Left renal cortex interstitium (tissue), 4 donors: ENCODE measurements at regions not wholly inside any gene's neighbourhood (a gene's known extent, or its start where the extent isn't known, plus 50 kb on each side); places are given as distances from the start of the nearest gene placed in this dataset.
"Not testable (repeated sequence)": the region's sequence is repeated elsewhere in the genome, so short reads cannot be mapped to it uniquely, and the experiment has no call there.

Source experiments
- DNase-seq, 4 donors: peaks; one replicate each; pipeline ENCODE4 v3.0.0-alpha.2; 2013; ENCODE audit warnings: low read depth in 4 of 4, low spot score in 2 of 4, missing footprints in 1 of 4

DNA sequence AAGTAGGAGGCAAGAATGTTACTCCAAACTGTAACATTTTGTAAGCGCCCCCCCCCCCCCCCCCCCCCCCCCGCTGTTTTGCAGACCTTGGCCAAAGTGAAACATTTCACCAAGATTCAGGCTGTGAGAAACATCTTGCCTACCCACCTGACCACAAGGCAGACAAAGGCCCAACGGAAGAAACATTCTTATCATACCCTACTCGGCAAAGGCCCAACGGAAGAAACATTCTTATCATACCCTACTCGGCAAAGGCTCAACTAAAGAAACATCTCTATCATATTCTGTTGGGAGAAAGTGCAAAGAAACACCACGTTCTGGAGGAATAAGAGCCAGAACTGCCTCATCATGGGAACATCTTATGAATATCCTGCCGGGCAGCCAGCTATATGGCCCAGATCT, 117.1 kb downstream of the JRKL start:
- DNase-seq: no peak

GRCh38 chr11:96508861-96509260, 119.0 kb downstream of the JRKL start:
- DNase-seq: no peak

- no peak for DNase-seq
Measured at GRCh38 chr11:96520939-96521338, 131.1 kb downstream of the JRKL start.

- DNase-seq: peak in 1 of 4 donors; percentile 2
Measured at GRCh38 chr11:96523656-96524055, 133.8 kb downstream of the JRKL start.

DNA sequence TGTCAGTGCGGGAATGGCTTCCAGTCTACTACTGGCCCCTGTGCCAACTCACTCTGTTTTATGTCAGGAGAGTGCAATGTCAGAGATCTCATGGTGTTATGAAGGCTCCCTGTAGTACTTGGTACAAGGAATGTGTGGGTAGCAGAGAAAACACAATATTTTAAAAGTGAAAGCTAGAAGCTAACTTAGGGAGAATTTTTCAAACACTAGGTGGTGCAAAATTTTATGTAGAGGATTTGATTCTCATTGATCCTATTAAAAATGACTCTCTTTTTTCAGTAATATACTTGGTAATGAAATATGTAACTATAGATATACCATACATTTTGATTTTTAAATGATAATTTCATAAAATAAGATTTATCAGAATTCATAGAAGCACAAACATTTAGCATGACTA, 134.7 kb downstream of the JRKL start:
- no peak for DNase-seq

DNA sequence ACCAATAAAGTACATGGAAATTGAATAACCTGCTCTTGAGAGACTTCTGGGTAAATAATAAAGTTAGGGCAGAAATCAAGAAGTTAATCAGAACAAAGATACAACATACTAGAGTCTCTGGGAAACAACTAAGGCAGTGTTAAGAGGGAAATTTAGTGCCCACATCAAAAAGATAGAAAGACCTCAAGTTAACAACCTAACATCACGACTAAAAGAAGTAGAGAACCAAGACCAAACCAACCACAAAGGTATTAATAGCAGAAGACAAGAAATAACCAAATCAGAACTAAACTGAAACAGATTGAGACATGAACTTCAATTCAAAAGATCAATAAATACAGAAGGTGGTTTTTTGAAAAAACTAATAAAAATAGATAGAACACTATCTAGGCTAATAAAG, 140.7 kb downstream of the JRKL start:
- no peak for DNase-seq

- DNase-seq: no peak
Measured at GRCh38 chr11:96538104-96538503, 148.3 kb downstream of the JRKL start.

- DNase-seq: no peak
Measured at GRCh38 chr11:96538622-96539021, 148.8 kb downstream of the JRKL start.

DNA sequence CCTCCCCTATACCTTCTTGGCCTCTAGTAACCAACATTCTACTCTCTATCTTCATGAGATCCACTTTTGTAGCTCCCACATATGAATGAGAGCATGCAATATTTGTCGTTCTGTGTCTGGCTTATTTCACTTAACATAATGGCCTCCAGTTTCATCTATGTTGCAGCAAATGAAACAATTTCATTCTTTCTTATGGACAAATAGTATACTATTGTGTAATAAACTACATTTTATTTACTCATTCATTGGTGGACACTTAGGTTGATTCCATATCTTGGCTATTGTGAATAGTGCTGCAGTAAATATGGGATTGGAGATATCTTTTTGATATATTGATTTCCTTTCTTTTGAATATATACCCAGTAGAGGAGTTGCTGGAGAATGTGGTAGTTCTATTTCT, 151.1 kb downstream of the JRKL start:
- DNase-seq: no peak

DNA sequence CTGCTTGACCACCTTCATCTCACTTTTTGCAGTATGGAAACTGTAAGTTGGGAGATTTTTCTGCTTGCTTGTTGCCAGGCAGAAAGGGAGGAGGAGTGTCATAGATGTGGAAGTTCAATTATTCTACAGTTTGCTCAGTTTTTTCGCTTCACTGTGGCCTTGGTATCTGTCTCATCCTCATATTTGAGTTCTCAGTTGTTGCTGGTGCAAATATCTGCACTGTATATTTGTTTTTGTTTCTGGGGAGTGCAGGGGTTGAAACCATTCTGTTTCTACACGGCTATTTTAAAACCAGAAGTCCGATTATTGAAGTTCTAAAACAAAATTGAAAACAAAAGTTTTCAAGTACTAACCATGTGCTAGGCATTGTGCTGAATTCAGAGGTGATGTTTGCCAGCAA, 153.4 kb downstream of the JRKL start:
- DNase-seq: no peak

DNA sequence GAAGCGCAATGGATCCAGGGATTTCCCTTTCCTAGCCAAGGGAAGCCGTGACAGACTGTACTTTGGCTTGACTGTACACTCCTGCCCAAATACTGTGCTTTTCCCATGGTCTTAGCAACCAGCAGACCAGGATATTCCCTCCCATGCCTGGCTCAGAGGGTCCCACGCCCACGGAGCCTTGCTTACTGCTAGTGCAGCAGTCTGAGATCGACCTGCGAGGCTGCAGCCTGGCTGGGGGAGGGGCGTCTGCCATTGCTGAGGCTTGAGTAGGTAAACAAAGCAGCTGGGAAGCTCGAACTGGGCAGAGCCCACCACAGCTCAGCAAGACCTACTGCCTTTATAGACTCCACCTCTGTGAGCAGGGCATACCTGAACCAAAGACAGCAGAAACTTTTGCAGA, 155.4 kb downstream of the JRKL start:
- not testable (repeated sequence) for DNase-seq

DNA sequence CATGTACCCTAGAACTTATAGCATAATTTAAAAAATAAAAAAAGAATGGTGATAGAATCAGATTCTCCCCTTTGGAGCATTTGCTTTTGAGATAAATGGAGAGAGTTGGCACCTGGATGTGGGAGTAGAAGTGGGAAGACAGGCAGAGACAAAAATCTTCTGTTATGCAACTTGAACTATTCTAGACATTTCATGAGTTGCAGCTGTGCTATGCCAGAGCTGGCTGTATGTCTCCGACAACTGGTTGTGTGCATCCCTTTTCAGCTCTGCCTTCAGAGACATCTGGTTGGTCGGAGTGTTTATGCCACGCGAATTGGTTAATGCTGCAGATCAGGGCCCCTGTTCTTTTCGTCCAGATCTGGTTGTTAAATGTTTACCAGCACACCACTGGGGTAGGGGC, 161.3 kb downstream of the JRKL start:
- no peak for DNase-seq

DNA sequence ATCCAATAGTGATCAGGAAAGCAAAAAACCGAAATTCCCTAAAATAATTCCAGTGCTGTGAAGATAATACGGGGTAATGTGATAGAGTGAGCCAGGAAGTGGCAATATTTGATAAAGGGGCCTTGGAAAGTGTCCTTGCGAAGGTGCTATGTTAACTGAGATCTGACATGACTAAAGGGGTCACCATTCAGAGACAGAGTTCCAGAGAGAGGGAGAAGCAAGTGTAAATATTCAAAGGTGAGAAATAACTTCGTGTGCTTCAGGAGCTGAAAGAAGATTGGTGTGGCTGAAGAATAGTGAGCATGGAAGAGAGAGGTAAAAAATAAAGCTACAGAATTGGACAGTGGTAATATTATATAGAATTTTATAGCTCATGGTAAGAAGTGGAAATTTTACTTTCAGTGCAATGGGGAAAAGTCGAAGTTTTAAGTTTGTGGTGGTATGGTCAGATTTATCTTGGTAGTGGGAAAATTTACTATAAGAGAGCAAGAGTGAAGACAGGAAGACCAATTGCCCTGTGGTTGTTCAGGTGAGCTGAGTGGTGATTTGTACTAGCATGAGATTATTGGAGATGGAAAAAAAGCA, 164.5 kb downstream of the JRKL start:
- no peak for DNase-seq

DNA sequence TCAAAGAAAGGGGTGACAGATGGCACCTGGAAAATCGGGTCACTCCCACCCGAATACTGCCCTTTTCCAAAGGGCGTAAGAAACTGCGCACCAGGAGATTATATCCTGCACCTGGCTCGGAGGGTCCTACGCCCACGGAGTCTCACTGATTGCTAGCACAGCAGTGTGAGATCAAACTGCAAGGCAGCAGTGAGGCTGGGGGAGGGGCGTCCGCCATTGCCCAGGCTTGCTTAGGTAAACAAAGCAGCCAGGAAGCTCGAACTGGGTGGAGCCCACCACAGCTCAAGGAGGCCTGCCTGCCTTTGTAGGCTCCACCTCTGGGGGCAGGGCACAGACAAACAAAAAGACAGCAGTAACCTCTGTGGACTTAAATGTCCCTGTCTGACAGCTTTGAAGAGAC, 166.0 kb downstream of the JRKL start:
- not testable (repeated sequence) for DNase-seq

- not testable (repeated sequence) for DNase-seq
Measured at GRCh38 chr11:96560727-96561126, 170.9 kb downstream of the JRKL start.

DNA sequence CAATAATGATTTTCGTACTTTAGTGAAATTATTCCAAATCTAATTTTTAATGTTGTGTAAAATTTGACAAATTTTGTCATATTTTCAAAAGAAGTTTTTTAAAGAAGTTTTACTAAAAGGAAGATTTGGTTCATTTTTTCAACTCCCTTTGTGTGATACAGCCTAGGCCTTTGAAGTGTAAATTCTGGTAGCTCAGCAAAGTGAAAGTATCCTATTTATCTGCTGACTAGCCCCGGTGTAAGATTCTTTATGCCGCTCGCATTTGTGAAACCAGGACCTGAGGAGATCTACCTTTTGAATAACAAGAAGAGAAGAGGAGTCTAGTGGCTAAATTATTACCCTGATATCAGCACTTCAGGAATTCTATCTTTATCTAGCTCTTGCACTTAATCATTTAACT, 177.4 kb downstream of the JRKL start:
- no peak for DNase-seq

DNA sequence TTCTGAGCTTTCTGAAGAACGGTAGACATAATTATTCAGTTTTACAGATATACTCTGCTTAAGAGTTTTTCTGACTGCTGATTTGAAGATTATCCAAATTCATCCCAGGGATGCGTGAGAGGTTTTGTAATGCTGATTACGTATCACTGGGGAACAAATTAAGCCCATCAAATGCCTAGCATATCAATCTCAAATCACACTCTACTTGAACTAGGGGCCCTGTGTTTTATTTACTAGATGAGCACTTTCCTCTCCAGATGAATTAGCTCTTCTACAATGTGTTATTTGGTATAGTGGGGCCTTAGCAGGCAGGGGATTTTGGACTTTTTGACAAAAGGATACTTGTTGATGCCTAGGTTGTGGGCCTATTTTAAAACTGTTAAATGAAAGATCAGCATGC, 177.9 kb downstream of the JRKL start:
- DNase-seq: no peak

DNA sequence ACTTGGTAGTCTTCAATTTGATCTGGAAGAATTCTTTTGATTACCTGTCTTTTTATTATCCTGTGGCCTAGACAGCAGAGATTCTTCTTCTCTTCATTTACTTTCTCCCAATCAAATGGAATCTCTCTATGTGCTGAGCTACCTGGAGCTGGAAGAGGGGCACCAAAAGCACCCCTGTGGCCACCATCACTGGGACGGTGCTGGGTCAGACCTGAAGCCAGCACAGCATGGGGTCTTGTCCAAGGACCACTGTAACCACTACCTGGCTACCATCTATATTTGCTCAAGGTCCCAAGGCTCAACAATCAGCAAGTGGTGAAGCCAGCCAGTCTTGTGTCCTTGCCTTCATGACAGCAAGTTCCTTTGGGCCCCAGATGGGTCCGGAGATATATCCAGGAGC, 186.6 kb downstream of the JRKL start:
- DNase-seq: no peak

DNA sequence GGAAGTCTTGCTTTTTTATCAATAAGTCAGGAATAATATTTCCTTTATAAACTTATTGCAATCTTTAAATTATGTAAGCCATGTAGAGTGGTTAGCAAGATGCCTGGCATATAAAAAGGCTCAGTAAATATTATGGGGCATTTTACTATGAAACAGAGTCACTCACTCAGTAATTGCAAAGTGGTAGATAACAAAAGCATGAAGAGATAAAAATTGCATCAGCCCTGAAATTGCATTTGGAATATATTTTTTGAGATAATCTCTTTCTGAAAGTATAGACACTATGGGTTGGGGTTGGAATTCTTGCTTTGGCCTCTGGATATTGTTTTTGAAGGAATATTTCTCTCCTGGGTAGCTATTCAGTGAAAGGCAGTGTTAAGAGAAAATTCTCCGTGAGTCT, 188.6 kb downstream of the JRKL start:
- DNase-seq: no peak

DNA sequence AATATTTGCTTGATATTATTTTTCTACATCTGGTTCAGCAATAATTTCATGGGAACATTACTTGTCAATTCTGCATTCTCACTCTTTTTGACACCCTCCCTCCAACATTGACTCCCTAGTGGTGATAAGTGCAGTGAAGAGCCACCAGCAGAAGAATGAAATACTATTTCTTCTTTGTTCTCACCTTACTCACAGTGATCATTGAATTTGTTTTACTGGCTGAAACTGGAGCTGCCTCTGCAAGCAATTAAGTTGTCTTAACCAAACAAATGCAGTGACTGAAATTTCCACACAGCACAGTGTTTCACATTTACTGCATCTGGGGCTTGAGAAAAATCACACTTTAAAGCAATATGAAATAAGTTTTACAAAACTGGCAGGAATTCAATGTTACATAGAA, 189.8 kb downstream of the JRKL start:
- DNase-seq: no peak

DNA sequence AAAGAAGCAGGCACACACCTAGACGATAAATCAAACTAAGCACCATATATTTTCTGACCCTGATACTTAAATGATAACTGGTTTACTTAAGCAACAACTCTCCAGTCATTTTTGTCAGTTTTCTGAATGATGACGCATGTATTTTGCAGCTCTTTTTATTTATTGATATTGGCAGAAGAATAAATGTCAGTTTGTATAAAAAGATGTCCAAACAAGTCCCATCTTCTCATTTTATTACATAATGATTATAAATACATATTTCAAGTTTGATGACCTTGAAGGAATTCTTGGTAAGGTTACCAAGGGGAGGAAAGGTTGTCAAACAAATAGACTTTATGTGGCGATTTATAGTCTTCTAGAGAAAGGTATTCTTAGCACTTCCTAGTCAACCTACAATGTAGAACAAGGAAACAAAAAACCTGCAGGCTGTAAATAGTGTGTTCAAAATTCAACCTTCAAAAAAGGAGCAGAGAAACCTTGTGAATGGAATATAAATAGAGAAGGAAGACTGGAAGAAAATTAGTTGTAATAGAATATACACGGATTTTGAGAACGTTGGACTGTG, 190.7 kb downstream of the JRKL start:
- DNase-seq: no peak

- not testable (repeated sequence) for DNase-seq
Measured at GRCh38 chr11:96585944-96586880, 196.4 kb downstream of the JRKL start.
